DOHH2 (cell line): ENCODE measurements at regions not wholly inside any gene's neighbourhood (a gene's known extent, or its start where the extent isn't known, plus 50 kb on each side); places are given as distances from the start of the nearest gene placed in this dataset.

Experiments used
- EZH2phosphoT487 ChIP-seq: fragments of 200-600 bp; sonication (generic); IDR thresholded peaks from 2 replicates; pipeline ENCODE4 v1.6.1; 2017; ENCODE audit warnings: borderline replicate concordance, mild to moderate bottlenecking, antibody characterized with exemption, low read length, moderate library complexity, mixed read lengths
- TF ChIP-seq, protein P1 (sequence below): fragments of 200-600 bp; sonication (generic); IDR thresholded peaks from one replicate; pipeline ENCODE4 v1.5.1; 2014; ENCODE audit warnings: antibody characterized with exemption, mild to moderate bottlenecking, low read depth, low read length; ENCODE audit not compliant: poor library complexity, severe bottlenecking

DNA sequence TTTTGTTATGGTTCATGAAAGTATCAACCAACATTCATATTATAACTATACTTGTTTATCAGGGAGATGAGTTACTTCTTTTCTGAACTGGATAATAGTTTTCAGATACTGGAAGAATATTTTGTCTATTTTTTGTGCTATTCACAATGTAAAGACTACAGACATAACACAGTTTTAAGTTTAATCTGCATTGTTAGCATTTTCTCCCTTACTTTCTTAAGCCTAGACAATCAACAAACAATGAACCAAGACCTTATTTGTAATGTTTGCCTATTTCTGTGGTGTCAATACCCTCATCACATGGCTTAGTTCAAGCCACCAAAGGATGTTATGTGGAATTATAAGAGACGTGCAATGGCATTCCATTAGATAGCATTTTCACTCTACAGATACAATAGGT, 119.5 kb downstream of the CAVIN4 start:
- TF ChIP-seq, protein P1, sequence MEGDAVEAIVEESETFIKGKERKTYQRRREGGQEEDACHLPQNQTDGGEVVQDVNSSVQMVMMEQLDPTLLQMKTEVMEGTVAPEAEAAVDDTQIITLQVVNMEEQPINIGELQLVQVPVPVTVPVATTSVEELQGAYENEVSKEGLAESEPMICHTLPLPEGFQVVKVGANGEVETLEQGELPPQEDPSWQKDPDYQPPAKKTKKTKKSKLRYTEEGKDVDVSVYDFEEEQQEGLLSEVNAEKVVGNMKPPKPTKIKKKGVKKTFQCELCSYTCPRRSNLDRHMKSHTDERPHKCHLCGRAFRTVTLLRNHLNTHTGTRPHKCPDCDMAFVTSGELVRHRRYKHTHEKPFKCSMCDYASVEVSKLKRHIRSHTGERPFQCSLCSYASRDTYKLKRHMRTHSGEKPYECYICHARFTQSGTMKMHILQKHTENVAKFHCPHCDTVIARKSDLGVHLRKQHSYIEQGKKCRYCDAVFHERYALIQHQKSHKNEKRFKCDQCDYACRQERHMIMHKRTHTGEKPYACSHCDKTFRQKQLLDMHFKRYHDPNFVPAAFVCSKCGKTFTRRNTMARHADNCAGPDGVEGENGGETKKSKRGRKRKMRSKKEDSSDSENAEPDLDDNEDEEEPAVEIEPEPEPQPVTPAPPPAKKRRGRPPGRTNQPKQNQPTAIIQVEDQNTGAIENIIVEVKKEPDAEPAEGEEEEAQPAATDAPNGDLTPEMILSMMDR = no peak
- no peak for TF ChIP-seq EZH2phosphoT487
